Activated CD4-positive, alpha-beta T cell treated with anti-CD3 and anti-CD28 coated beads, Interleukin-2, amount 50 U/mL, for 24 hours (primary cell): ENCODE measurements at regions not wholly inside any gene's neighbourhood (a gene's known extent, or its start where the extent isn't known, plus 50 kb on each side); places are given as distances from the start of the nearest gene placed in this dataset.
"Not testable (repeated sequence)": the region's sequence is repeated elsewhere in the genome, so short reads cannot be mapped to it uniquely, and the experiment has no call there.

Experiments used
- DNase-seq, 2 donors: peaks; one replicate each; pipeline ENCODE4 v3.0.0-alpha.2; 2020; ENCODE audit warnings: low read depth in 1 of 2, low spot score in 1 of 2

- DNase-seq, result no peak
These were observed 493.0 kb upstream of the PITX2 start for GRCh38 chr4:111115881-111116280.

- no peak for DNase-seq
These were observed 497.3 kb upstream of the PITX2 start for GRCh38 chr4:111120191-111120590.

GRCh38 chr4:111126340-111126739 is 503.5 kb upstream of the PITX2 start:
- DNase-seq, result no peak

GRCh38 chr4:111127841-111128240 is 505.0 kb upstream of the PITX2 start:
- DNase-seq, result no peak

GRCh38 chr4:111128327-111128726 is 505.4 kb upstream of the PITX2 start:
- no peak for DNase-seq

GRCh38 chr4:111136438-111136837 is 513.6 kb upstream of the PITX2 start:
- no peak for DNase-seq

- no peak for DNase-seq
These were observed 514.1 kb upstream of the PITX2 start for GRCh38 chr4:111136967-111137366.

GRCh38 chr4:111143510-111143909 is 520.6 kb upstream of the PITX2 start:
- no peak for DNase-seq

- DNase-seq, result no peak
These were observed 532.1 kb upstream of the PITX2 start for GRCh38 chr4:111154934-111155333.

GRCh38 chr4:111164556-111164955 is 541.7 kb upstream of the PITX2 start:
- not testable (repeated sequence) for DNase-seq

GRCh38 chr4:111174331-111174730 is 551.5 kb upstream of the PITX2 start:
- no peak for DNase-seq

GRCh38 chr4:111178231-111178630 is 555.4 kb upstream of the PITX2 start:
- DNase-seq, result no peak

- DNase-seq, result no peak
These were observed 564.2 kb upstream of the PITX2 start for GRCh38 chr4:111187108-111187507.

GRCh38 chr4:111198446-111198845 is 575.6 kb upstream of the PITX2 start:
- DNase-seq, result no peak

- DNase-seq, result no peak
These were observed 581.9 kb upstream of the PITX2 start for GRCh38 chr4:111204797-111205196.

GRCh38 chr4:111208970-111209369 is 586.1 kb upstream of the PITX2 start:
- no peak for DNase-seq

- DNase-seq, result no peak
These were observed 586.8 kb upstream of the PITX2 start for GRCh38 chr4:111209706-111210105.

- DNase-seq, result no peak
These were observed 587.7 kb upstream of the PITX2 start for GRCh38 chr4:111210595-111210994.

GRCh38 chr4:111213531-111213930 is 590.7 kb upstream of the PITX2 start:
- no peak for DNase-seq

- DNase-seq, result no peak
These were observed 591.5 kb upstream of the PITX2 start for GRCh38 chr4:111214371-111214770.

- DNase-seq, result no peak
These were observed 592.9 kb upstream of the PITX2 start for GRCh38 chr4:111215755-111216154.

- DNase-seq, result no peak
These were observed 593.9 kb upstream of the PITX2 start for GRCh38 chr4:111216791-111217190.

- no peak for DNase-seq
These were observed 598.5 kb upstream of the PITX2 start for GRCh38 chr4:111221371-111221770.

- no peak for DNase-seq
These were observed 605.5 kb upstream of the PITX2 start for GRCh38 chr4:111228396-111228795.
